ENCODE measurements at regions not wholly inside any gene's neighbourhood (a gene's known extent, or its start where the extent isn't known, plus 50 kb on each side); places are given as distances from the start of the nearest gene placed in this dataset.

- no peak for TF ChIP-seq ZNF75A (CRISPR knock-in tag; IDR thresholded peaks at IDR 0.05)
- no peak for TF ChIP-seq NR2F6 (CRISPR knock-in tag; IDR thresholded peaks at IDR 0.05)
- TF ChIP-seq, protein P1, sequence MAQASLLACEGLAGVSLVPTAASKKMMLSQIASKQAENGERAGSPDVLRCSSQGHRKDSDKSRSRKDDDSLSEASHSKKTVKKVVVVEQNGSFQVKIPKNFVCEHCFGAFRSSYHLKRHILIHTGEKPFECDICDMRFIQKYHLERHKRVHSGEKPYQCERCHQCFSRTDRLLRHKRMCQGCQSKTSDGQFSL (CRISPR knock-in tag; IDR thresholded peaks at IDR 0.05) = no peak
- TF ChIP-seq, protein P1 (tag; IDR thresholded peaks at IDR 0.05) = no peak
- no peak for TF ChIP-seq RCOR1 (IDR thresholded peaks at IDR 0.05; ENCODE audit: borderline replicate concordance in 1 of 2, low read depth in 2 of 2, low read length in 2 of 2)
- TF ChIP-seq ZNF436 (CRISPR knock-in tag; IDR thresholded peaks at IDR 0.05) = no peak
- TF ChIP-seq ZEB2 (IDR thresholded peaks at IDR 0.05) = no peak
Measured at GRCh38 chr15:81856001-81856633, 189.7 kb downstream of the MEX3B start.
